NCI-H446 (cell line): ENCODE measurements at regions not wholly inside any gene's neighbourhood (a gene's known extent, or its start where the extent isn't known, plus 50 kb on each side); places are given as distances from the start of the nearest gene placed in this dataset.
"Not testable (repeated sequence)": the region's sequence is repeated elsewhere in the genome, so short reads cannot be mapped to it uniquely, and the experiment has no call there.

Experiments used
- DNase-seq, 2 experiments: peaks; one replicate each; lab custom pipeline; 2025; lab: John Stamatoyannopoulos, UW

GRCh38 chr5:91315701-91316100 is 67.4 kb downstream of the ARRDC3 start:
- no peak for DNase-seq

DNA sequence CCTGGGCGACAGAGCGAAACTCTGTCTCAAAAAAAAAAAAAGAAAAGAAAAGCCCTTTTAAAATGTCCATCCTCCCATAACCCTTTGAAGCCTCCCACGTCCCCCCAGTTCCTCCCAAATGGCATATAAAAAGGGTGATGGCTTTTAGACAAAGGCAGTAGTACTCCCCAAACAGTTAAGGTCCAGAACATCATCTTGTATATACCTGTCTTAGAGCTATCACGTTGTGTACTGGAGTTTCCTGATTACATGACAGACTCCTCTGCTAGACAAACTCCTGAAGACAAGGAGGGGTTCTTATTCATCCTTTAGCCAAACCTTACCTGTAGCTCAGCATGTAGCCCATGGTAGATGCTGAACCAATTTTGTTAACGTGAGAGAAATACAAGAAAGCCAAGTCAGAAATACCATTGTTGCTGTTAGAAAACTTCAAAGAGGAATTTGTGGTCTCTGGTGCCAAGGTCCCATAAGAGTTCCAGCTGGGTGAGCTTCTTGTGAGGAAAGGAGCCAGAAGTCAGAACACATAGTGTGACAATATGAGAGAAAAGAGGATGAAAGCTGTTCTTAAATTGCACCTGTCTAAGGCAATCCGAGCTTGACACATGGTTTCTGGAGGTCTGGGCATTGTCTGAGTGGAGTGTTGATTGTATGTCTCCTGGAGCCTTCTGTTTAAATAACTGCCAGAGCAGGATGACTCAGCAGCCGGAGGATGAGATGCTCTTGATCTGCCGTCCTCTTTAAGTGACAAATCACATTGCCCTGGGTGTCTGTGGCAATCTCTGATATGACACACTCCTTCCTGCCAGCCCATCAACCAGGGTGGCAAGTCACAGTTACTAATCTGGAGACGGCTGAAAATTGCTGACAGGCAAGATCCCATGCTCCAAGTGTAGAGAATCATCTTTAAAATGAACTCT is 69.1 kb downstream of the ARRDC3 start:
- DNase-seq, result peak; percentile 31 to 46

GRCh38 chr5:91312698-91313097 is 70.4 kb downstream of the ARRDC3 start:
- no peak for DNase-seq

GRCh38 chr5:91311697-91312501 is 71.2 kb downstream of the ARRDC3 start:
- peak in 1 of 2 experiments; percentile 42 for DNase-seq

DNA sequence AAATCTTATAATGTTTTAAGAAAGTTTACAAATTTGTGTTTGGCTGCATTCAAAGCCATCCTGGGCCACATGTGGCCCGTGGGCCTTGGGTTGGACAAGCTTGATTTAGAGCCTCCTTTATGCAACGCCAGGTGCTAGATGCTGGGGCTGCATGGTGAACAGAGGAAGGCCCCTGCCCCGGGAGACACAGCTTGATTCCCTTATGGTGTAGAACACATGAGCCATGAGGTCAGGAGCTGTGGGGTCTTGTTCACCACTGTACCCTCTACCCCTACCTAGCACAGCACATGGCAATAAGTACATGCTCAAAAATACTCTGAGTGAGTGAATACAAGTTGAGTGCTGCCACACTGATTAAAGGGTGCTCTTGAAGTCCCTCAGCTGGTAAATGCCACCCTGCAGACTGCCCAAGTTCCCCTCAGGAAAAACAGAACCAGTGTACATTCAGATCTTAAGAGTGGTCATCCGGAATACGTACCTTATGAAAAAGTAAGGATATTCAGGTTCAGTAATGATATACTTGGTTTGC is 71.9 kb downstream of the ARRDC3 start:
- no peak for DNase-seq

- not testable (repeated sequence) for DNase-seq
These were observed 75.0 kb downstream of the ARRDC3 start for GRCh38 chr5:91308157-91308556.

DNA sequence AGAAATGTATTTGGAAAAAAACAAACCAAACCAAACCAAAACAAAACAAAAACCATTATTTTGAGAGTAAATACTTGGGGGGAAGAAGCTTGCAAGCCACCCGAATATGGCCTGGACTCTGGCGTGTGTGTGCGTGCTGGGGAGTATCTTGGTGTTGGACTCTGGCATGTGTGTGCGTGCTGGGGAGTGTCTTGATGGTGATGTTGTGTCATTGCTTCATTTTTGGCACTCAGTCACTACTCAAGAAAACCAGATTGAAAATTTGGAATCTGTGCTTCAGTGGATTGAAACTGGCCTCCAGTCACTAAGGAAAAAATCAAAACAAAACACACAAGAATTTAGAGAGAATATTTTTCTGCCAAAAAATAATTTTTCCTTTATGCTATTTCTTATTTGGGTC is 76.1 kb downstream of the ARRDC3 start:
- DNase-seq, result no peak

DNA sequence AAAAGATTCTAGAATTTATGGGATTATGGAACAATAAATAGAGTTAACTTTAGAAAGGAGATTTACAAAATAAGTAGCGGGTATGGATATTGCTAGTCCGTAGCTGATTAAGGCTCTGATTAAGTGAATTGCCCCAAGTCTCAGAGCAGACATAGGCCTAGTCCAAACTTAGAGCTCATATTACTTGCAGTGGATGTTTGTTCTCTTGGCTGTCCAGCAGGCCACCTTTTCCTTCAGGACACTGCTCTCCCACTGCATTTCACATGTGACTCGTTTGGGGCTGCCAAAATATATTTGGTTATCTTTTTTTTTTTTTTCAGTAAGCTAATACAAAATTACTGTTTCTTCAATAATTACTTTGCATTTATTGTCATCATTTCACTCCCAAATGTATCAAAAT is 76.6 kb downstream of the ARRDC3 start:
- no peak for DNase-seq

DNA sequence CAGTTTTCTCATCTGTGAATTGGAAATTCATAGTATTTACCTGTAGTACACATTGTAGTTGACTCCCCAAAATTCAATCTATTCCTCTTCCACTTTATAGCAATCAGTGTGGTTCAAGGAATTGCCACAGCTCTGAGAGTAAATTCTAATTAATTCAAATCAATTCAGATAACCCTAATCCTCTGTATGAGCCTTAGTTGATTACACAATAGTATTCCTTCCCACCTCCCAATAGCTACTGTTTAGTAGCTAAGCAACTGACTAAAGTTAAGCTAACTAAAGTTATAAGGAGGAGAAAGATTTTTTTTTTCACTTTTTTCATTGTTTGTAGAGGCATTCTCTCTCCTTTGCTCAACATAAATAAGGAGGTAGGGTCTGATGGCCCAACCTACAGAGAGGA is 77.5 kb downstream of the ARRDC3 start:
- no peak for DNase-seq

- DNase-seq, result not testable (repeated sequence)
These were observed 79.1 kb downstream of the ARRDC3 start for GRCh38 chr5:91304015-91304414.

DNA sequence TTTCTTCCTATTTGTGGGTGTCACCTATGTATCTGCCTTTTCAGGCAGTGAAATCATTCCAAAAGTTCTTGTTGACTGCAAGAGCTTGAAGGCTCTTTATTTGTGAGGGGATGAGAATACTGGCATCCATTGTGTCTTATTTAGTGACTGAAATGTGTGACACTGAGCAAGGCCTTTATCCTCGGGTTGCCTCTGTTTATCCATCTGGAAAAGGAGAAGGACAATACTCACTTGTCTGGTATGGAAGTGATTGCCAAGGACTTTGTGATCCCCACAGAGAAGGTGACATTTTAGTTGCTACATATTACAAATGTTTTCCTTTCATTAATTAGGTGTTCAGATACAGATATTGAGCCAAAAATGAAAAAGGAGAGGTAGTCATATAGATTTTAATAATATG is 80.2 kb downstream of the ARRDC3 start:
- DNase-seq, result no peak

DNA sequence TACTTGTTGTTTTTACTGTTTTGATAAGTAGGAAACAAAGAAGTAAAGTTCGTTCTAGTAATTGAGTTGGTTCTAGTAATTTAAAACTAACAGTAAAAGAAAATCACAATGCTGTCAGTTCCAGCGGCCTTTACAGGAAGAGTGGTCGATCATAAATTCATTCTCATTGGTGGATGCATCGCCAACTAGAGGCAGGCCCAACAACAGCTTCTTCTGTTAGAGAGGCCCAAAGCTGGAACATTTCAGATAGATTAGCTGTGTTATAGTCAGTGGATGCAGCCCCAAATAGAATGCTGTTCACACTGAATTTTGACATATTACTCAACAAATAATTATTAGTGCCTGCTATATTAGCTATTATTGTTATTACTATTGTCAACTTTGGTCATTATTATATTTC is 80.8 kb downstream of the ARRDC3 start:
- no peak for DNase-seq

- DNase-seq, result no peak
These were observed 81.8 kb downstream of the ARRDC3 start for GRCh38 chr5:91301106-91301846.

GRCh38 chr5:91297994-91298393 is 85.1 kb downstream of the ARRDC3 start:
- no peak for DNase-seq

DNA sequence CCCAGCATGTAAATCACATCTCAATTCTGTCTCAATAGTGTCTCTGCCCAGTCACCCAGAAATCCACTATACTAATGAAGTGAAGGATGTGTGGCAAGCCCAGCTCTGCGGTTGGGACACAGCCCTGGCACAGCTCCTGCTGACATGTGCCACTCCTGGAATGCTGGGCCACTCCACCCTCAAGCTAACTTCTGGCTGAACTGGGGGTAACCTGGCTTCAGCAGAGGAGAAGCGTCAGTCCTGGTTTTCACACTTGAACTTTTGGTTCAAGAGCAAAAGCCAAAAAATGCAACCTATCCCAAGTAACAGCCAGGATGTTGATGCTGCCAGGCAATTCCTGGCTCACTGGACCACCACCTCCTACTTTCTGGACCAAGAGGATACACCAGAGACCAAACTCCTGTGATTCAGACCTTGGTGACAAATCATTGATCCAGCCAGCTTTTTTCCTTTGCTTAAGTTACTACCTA is 86.4 kb downstream of the ARRDC3 start:
- DNase-seq, result peak in 1 of 2 experiments; percentile 16

GRCh38 chr5:91296102-91296501 is 87.0 kb downstream of the ARRDC3 start:
- DNase-seq, result not testable (repeated sequence)

GRCh38 chr5:91293131-91293530 is 90.0 kb downstream of the ARRDC3 start:
- DNase-seq, result no peak

GRCh38 chr5:91291628-91292569 is 91.2 kb downstream of the ARRDC3 start:
- no peak for DNase-seq

DNA sequence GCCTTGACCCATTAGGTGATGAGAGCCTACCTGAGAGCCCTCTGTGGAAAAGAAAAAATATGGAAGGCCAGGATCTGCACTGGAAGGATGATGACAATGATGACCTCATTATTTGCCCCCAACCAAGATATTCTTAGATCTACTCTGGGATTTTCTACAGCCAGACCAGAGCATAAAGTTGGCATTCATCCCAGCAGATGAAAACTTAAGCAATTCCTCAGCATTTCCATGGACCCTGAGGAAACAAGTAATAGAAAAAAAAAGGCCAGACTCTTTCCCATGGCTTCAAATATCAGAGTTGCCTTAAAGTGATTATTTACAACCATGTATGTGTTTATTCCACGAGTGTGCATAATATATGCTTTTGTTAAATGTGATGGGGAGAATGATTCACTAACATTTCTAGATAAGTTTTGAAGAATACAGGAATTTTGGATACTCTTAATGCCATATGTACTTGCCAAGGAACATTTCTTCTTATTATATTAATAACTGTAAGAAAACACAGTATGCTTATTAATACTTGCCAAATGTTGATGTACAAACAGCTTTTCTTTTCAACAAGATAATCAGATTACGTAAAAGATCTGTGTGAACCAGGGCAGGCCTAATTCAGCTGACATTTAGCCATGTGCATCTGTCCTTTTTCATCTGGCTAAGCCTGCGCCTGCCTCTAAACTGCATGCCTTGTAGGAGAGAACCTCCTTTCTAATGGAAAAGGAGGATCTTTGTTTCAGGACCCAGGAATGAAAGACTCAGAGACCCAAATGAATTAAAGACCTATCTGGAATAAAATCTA is 94.8 kb downstream of the ARRDC3 start:
- peak in 1 of 2 experiments; percentile 6 for DNase-seq

- not testable (repeated sequence) for DNase-seq
These were observed 98.1 kb downstream of the ARRDC3 start for GRCh38 chr5:91285062-91285461.
